Stomach (tissue), 4 donors: ENCODE measurements at regions not wholly inside any gene's neighbourhood (a gene's known extent, or its start where the extent isn't known, plus 50 kb on each side); places are given as distances from the start of the nearest gene placed in this dataset.

Source experiments
- CTCF ChIP-seq, 7 experiments: fragments of 450-650 bp in 4 of 7; fragments of 200-600 bp in 3 of 7; sonication (generic) in 3 of 7; IDR thresholded peaks; one replicate each; pipeline ENCODE4 v1.5.1; 2016 to 2019; ENCODE audit warnings: antibody characterized with exemption in 7 of 7, control low read depth in 2 of 7, mild to moderate bottlenecking in 1 of 7
- POLR2A ChIP-seq, 4 donors: fragments of 450-650 bp; IDR thresholded peaks; one replicate each; pipeline ENCODE4 v1.6.1; 2016; ENCODE audit warnings: antibody characterized with exemption in 4 of 4, control low read depth in 2 of 4, mild to moderate bottlenecking in 1 of 4, moderate library complexity in 1 of 4
- POLR2AphosphoS5 ChIP-seq, 3 donors: sonication (generic); formaldehyde crosslinking; IDR thresholded peaks; one replicate each; pipeline ENCODE4 v1.6.1; 2016; ENCODE audit warnings: antibody characterized with exemption in 3 of 3

- no peak for TF ChIP-seq POLR2AphosphoS5 (IDR thresholded peaks at IDR 0.05)
- no peak for TF ChIP-seq CTCF (IDR thresholded peaks at IDR 0.05)
- TF ChIP-seq POLR2A (IDR thresholded peaks at IDR 0.05), result no peak
Measured at GRCh38 chr3:127484601-127485388, 105.7 kb downstream of the TPRA1 start.
